Large intestine (tissue), 3 donors: ENCODE measurements at regions not wholly inside any gene's neighbourhood (a gene's known extent, or its start where the extent isn't known, plus 50 kb on each side); places are given as distances from the start of the nearest gene placed in this dataset.
"Not testable (repeated sequence)": the region's sequence is repeated elsewhere in the genome, so short reads cannot be mapped to it uniquely, and the experiment has no call there.

Experiments
- DNase-seq, 2 donors: peaks; one replicate each; pipeline versions ENCODE4 v3.0.0 to v3.0.0-alpha.2; 2013
- H3K27ac ChIP-seq: one replicate; pipeline ENCODE4 v1.5.1; 2013; ENCODE audit warnings: low read length
- H3K27me3 ChIP-seq: 2 replicates; pipeline ENCODE4 v1.6.1; 2013; ENCODE audit warnings: low read length; ENCODE audit not compliant: control insufficient read depth, insufficient read depth
- H3K36me3 ChIP-seq: 2 replicates; pipeline ENCODE4 v1.6.1; 2013; ENCODE audit warnings: low read length; ENCODE audit not compliant: control insufficient read depth, insufficient read depth
- H3K4me1 ChIP-seq: one replicate; pipeline ENCODE4 v1.6.1; 2013; ENCODE audit warnings: low read length; ENCODE audit not compliant: control insufficient read depth, insufficient read depth
- H3K4me3 ChIP-seq: one replicate; pipeline ENCODE4 v1.5.1; 2013; ENCODE audit warnings: low read length
- H3K9me3 ChIP-seq: one replicate; pipeline ENCODE4 v1.6.1; 2013; ENCODE audit warnings: mild to moderate bottlenecking, low read depth, low read length, moderate library complexity; ENCODE audit not compliant: control insufficient read depth
- WGBS: methylation state at CpG from one replicate; pipeline ENCODE4 v1.1.5; 2013; ENCODE audit warnings: low lambda C conversion rate; ENCODE audit not compliant: insufficient coverage; 5-methylcytosine and 5-hydroxymethylcytosine counted together

- not testable (repeated sequence) for H3K4me3 ChIP-seq, H3K27me3 ChIP-seq, H3K36me3 ChIP-seq, H3K27ac ChIP-seq, H3K4me1 ChIP-seq, H3K9me3 ChIP-seq, DNase-seq
- WGBS = 100% methylated on average over 3 of the region's 3 CpGs
Measured at GRCh38 chr10:77740396-77740795, 102.8 kb upstream of the KCNMA1 start.

GRCh38 chr10:77738496-77739158 lies 101.0 kb upstream of the KCNMA1 start:
- no peaks in the 10 kb centered on the region for H3K4me1 ChIP-seq
- DNase-seq = no peak
- no peak overlapping the region for H3K27ac ChIP-seq
- H3K4me3 ChIP-seq = no peak overlapping the region
- no peaks in the 10 kb centered on the region for H3K36me3 ChIP-seq
- 80% methylated on average over 1 of the region's 2 CpGs for WGBS
- no peaks in the 10 kb centered on the region for H3K9me3 ChIP-seq
- H3K27me3 ChIP-seq = no peaks in the 10 kb centered on the region

GRCh38 chr10:77737608-77738007 lies 100.0 kb upstream of the KCNMA1 start:
- WGBS = no CpG with 5 or more reads among the region's 2 CpGs

GRCh38 chr10:77735136-77735535 lies 97.5 kb upstream of the KCNMA1 start:
- H3K9me3 ChIP-seq, DNase-seq, H3K36me3 ChIP-seq, H3K27me3 ChIP-seq, H3K4me1 ChIP-seq, H3K4me3 ChIP-seq, H3K27ac ChIP-seq: not testable (repeated sequence)
- WGBS = no CpG with 5 or more reads among the region's 5 CpGs

More at GRCh38 chr10:77737608-77738007, 100.0 kb upstream of the KCNMA1 start:
- no peak overlapping the region for H3K4me3 ChIP-seq
- H3K27ac ChIP-seq = no peak overlapping the region
- no peaks in the 10 kb centered on the region for H3K4me1 ChIP-seq
- no peak for DNase-seq
- no peaks in the 10 kb centered on the region for H3K9me3 ChIP-seq
- no peaks in the 10 kb centered on the region for H3K36me3 ChIP-seq
- no peaks in the 10 kb centered on the region for H3K27me3 ChIP-seq

GRCh38 chr10:77732213-77733003 lies 94.8 kb upstream of the KCNMA1 start:
- WGBS = no CpG with 5 or more reads among the region's 23 CpGs
- Histone ChIP-seq H3K9me3 (no peaks in the 10 kb centered on the region), H3K4me3 (no peak overlapping the region), H3K4me1 (no peaks in the 10 kb centered on the region), H3K27me3 (no peaks in the 10 kb centered on the region), H3K36me3 (no peaks in the 10 kb centered on the region), H3K27ac (no peak overlapping the region)
- DNase-seq = no peak

GRCh38 chr10:77727481-77727880 lies 89.9 kb upstream of the KCNMA1 start:
- Histone ChIP-seq H3K27ac (no peak overlapping the region), H3K4me3 (no peak overlapping the region), H3K9me3 (no peaks in the 10 kb centered on the region), H3K36me3 (no peaks in the 10 kb centered on the region), H3K27me3 (no peaks in the 10 kb centered on the region), H3K4me1 (peaks cover 16% of the 10 kb centered on the region)
- DNase-seq = no peak
- WGBS = 90% methylated on average over 3 of the region's 3 CpGs

- Histone ChIP-seq H3K4me3 (no peak overlapping the region), H3K9me3 (no peaks in the 10 kb centered on the region), H3K4me1 (peaks cover 16% of the 10 kb centered on the region), H3K27ac (no peak overlapping the region), H3K27me3 (no peaks in the 10 kb centered on the region), H3K36me3 (no peaks in the 10 kb centered on the region)
- WGBS = no CpG with 5 or more reads among the region's 3 CpGs
- no peak for DNase-seq
Measured at GRCh38 chr10:77726732-77727131, 89.1 kb upstream of the KCNMA1 start.

GRCh38 chr10:77726301-77726700 lies 88.7 kb upstream of the KCNMA1 start:
- no peak for DNase-seq
- H3K27ac ChIP-seq = no peak overlapping the region
- no peak overlapping the region for H3K4me3 ChIP-seq
- WGBS = no CpG with 5 or more reads among the region's 1 CpG
- H3K36me3 ChIP-seq = no peaks in the 10 kb centered on the region
- H3K4me1 ChIP-seq = peaks cover 16% of the 10 kb centered on the region
- H3K27me3 ChIP-seq = no peaks in the 10 kb centered on the region
- no peaks in the 10 kb centered on the region for H3K9me3 ChIP-seq

GRCh38 chr10:77724820-77725219 lies 87.2 kb upstream of the KCNMA1 start:
- Histone ChIP-seq H3K4me1 (peaks cover 16% of the 10 kb centered on the region), H3K9me3 (no peaks in the 10 kb centered on the region), H3K36me3 (no peaks in the 10 kb centered on the region), H3K27me3 (no peaks in the 10 kb centered on the region), H3K4me3 (no peak overlapping the region), H3K27ac (no peak overlapping the region)
- WGBS = no CpG with 5 or more reads among the region's 2 CpGs
- DNase-seq = no peak

- Histone ChIP-seq H3K9me3 (no peaks in the 10 kb centered on the region), H3K27me3 (no peaks in the 10 kb centered on the region), H3K4me3 (no peak overlapping the region), H3K4me1 (peaks cover 16% of the 10 kb centered on the region), H3K36me3 (no peaks in the 10 kb centered on the region), H3K27ac (peak overlapping the region; percentile 56)
- no peak for DNase-seq
- no CpG with 5 or more reads among the region's 5 CpGs for WGBS
Measured at GRCh38 chr10:77723376-77723775, 85.8 kb upstream of the KCNMA1 start.
